ENCODE measurements at regions not wholly inside any gene's neighbourhood (a gene's known extent, or its start where the extent isn't known, plus 50 kb on each side); places are given as distances from the start of the nearest gene placed in this dataset.

- Histone ChIP-seq H3K4me3 (ENCODE audit: insufficient read length, low read depth) (no peak overlapping the region), H3K9ac (ENCODE audit: insufficient read length, low read depth) (no peak overlapping the region), H3K4me1 (ENCODE audit: insufficient read depth, insufficient read length) (no peaks in the 10 kb centered on the region), H3K27me3 (ENCODE audit: insufficient read depth, insufficient read length) (no peaks in the 10 kb centered on the region), H3K36me3 (ENCODE audit: insufficient read depth, insufficient read length, low read length) (no peaks in the 10 kb centered on the region), H3K9me3 (ENCODE audit: insufficient read depth, low read length) (no peaks in the 10 kb centered on the region)
- no peak for DNase-seq (ENCODE audit: low read depth, low spot score)
- no peak for TF ChIP-seq SUZ12 (IDR thresholded peaks at IDR 0.05; ENCODE audit: extremely low read depth, insufficient read depth, insufficient read length)
- no peak for TF ChIP-seq YY1 (IDR thresholded peaks at IDR 0.05; ENCODE audit: insufficient read depth, insufficient read length)
- TF ChIP-seq ZNF274 (IDR thresholded peaks at IDR 0.05; ENCODE audit: low read depth, low read length), result no peak
Measured at GRCh38 chr2:6067089-6067488, 374.9 kb downstream of the SOX11 start.

- Histone ChIP-seq H3K9me3 (ENCODE audit: insufficient read depth, low read length) (no peaks in the 10 kb centered on the region), H3K36me3 (ENCODE audit: insufficient read depth, insufficient read length, low read length) (no peaks in the 10 kb centered on the region), H3K4me1 (ENCODE audit: insufficient read depth, insufficient read length) (peaks cover 3% of the 10 kb centered on the region), H3K27me3 (ENCODE audit: insufficient read depth, insufficient read length) (no peaks in the 10 kb centered on the region), H3K9ac (ENCODE audit: insufficient read length, low read depth) (no peak overlapping the region), H3K4me3 (ENCODE audit: insufficient read length, low read depth) (no peak overlapping the region)
- no peak for DNase-seq (ENCODE audit: low read depth, low spot score)
- TF ChIP-seq SUZ12 (IDR thresholded peaks at IDR 0.05; ENCODE audit: extremely low read depth, insufficient read depth, insufficient read length) (no peak), ZNF274 (IDR thresholded peaks at IDR 0.05; ENCODE audit: low read depth, low read length) (no peak), YY1 (IDR thresholded peaks at IDR 0.05; ENCODE audit: insufficient read depth, insufficient read length) (no peak)
Measured at GRCh38 chr2:6067806-6068205, 375.6 kb downstream of the SOX11 start.

- H3K9me3 ChIP-seq (ENCODE audit: insufficient read depth, low read length), result no peaks in the 10 kb centered on the region
- H3K9ac ChIP-seq (ENCODE audit: insufficient read length, low read depth), result no peak overlapping the region
- no peak for DNase-seq (ENCODE audit: low read depth, low spot score)
Measured at GRCh38 chr2:6068429-6068828, 376.2 kb downstream of the SOX11 start.

GRCh38 chr2:6069381-6069780, 377.2 kb downstream of the SOX11 start:
- H3K27me3 ChIP-seq (ENCODE audit: insufficient read depth, insufficient read length), result no peaks in the 10 kb centered on the region
- no peak overlapping the region for H3K4me3 ChIP-seq (ENCODE audit: insufficient read length, low read depth)
- no peak for TF ChIP-seq YY1 (IDR thresholded peaks at IDR 0.05; ENCODE audit: insufficient read depth, insufficient read length)
- no peak for TF ChIP-seq ZNF274 (IDR thresholded peaks at IDR 0.05; ENCODE audit: low read depth, low read length)
- TF ChIP-seq SUZ12 (IDR thresholded peaks at IDR 0.05; ENCODE audit: extremely low read depth, insufficient read depth, insufficient read length), result no peak
- peaks cover 3% of the 10 kb centered on the region for H3K4me1 ChIP-seq (ENCODE audit: insufficient read depth, insufficient read length)
- H3K9ac ChIP-seq (ENCODE audit: insufficient read length, low read depth), result no peak overlapping the region
- H3K36me3 ChIP-seq (ENCODE audit: insufficient read depth, insufficient read length, low read length), result no peaks in the 10 kb centered on the region
- no peaks in the 10 kb centered on the region for H3K9me3 ChIP-seq (ENCODE audit: insufficient read depth, low read length)
- peak; percentile 58 for DNase-seq (ENCODE audit: low read depth, low spot score)

More at GRCh38 chr2:6068429-6068828, 376.2 kb downstream of the SOX11 start:
- Histone ChIP-seq H3K4me1 (ENCODE audit: insufficient read depth, insufficient read length) (peaks cover 3% of the 10 kb centered on the region), H3K36me3 (ENCODE audit: insufficient read depth, insufficient read length, low read length) (no peaks in the 10 kb centered on the region), H3K4me3 (ENCODE audit: insufficient read length, low read depth) (no peak overlapping the region), H3K27me3 (ENCODE audit: insufficient read depth, insufficient read length) (no peaks in the 10 kb centered on the region)
- TF ChIP-seq SUZ12 (IDR thresholded peaks at IDR 0.05; ENCODE audit: extremely low read depth, insufficient read depth, insufficient read length) (no peak), ZNF274 (IDR thresholded peaks at IDR 0.05; ENCODE audit: low read depth, low read length) (no peak), YY1 (IDR thresholded peaks at IDR 0.05; ENCODE audit: insufficient read depth, insufficient read length) (no peak)

GRCh38 chr2:6071519-6071918, 379.3 kb downstream of the SOX11 start:
- DNase-seq (ENCODE audit: low read depth, low spot score), result no peak
- Histone ChIP-seq H3K4me1 (ENCODE audit: insufficient read depth, insufficient read length) (peaks cover 3% of the 10 kb centered on the region), H3K4me3 (ENCODE audit: insufficient read length, low read depth) (no peak overlapping the region), H3K36me3 (ENCODE audit: insufficient read depth, insufficient read length, low read length) (no peaks in the 10 kb centered on the region), H3K27me3 (ENCODE audit: insufficient read depth, insufficient read length) (no peaks in the 10 kb centered on the region), H3K9ac (ENCODE audit: insufficient read length, low read depth) (no peak overlapping the region), H3K9me3 (ENCODE audit: insufficient read depth, low read length) (no peaks in the 10 kb centered on the region)
- TF ChIP-seq SUZ12 (IDR thresholded peaks at IDR 0.05; ENCODE audit: extremely low read depth, insufficient read depth, insufficient read length), result no peak
- no peak for TF ChIP-seq YY1 (IDR thresholded peaks at IDR 0.05; ENCODE audit: insufficient read depth, insufficient read length)
- TF ChIP-seq ZNF274 (IDR thresholded peaks at IDR 0.05; ENCODE audit: low read depth, low read length), result no peak

- no peak for TF ChIP-seq SUZ12 (IDR thresholded peaks at IDR 0.05; ENCODE audit: extremely low read depth, insufficient read depth, insufficient read length)
- no peak for TF ChIP-seq YY1 (IDR thresholded peaks at IDR 0.05; ENCODE audit: insufficient read depth, insufficient read length)
- no peak for TF ChIP-seq ZNF274 (IDR thresholded peaks at IDR 0.05; ENCODE audit: low read depth, low read length)
- DNase-seq (ENCODE audit: low read depth, low spot score), result no peak
- no peaks in the 10 kb centered on the region for H3K27me3 ChIP-seq (ENCODE audit: insufficient read depth, insufficient read length)
- H3K4me1 ChIP-seq (ENCODE audit: insufficient read depth, insufficient read length), result peaks cover 3% of the 10 kb centered on the region
- no peaks in the 10 kb centered on the region for H3K9me3 ChIP-seq (ENCODE audit: insufficient read depth, low read length)
- H3K9ac ChIP-seq (ENCODE audit: insufficient read length, low read depth), result no peak overlapping the region
- H3K4me3 ChIP-seq (ENCODE audit: insufficient read length, low read depth), result no peak overlapping the region
- no peaks in the 10 kb centered on the region for H3K36me3 ChIP-seq (ENCODE audit: insufficient read depth, insufficient read length, low read length)
Measured at GRCh38 chr2:6072276-6072675, 380.1 kb downstream of the SOX11 start.

- no peak overlapping the region for H3K4me3 ChIP-seq (ENCODE audit: insufficient read length, low read depth)
- DNase-seq (ENCODE audit: low read depth, low spot score), result no peak
- H3K9me3 ChIP-seq (ENCODE audit: insufficient read depth, low read length), result no peaks in the 10 kb centered on the region
- H3K9ac ChIP-seq (ENCODE audit: insufficient read length, low read depth), result no peak overlapping the region
- no peaks in the 10 kb centered on the region for H3K36me3 ChIP-seq (ENCODE audit: insufficient read depth, insufficient read length, low read length)
- TF ChIP-seq YY1 (IDR thresholded peaks at IDR 0.05; ENCODE audit: insufficient read depth, insufficient read length), result no peak
- peaks cover 3% of the 10 kb centered on the region for H3K4me1 ChIP-seq (ENCODE audit: insufficient read depth, insufficient read length)
- no peaks in the 10 kb centered on the region for H3K27me3 ChIP-seq (ENCODE audit: insufficient read depth, insufficient read length)
Measured at GRCh38 chr2:6072768-6073167, 380.6 kb downstream of the SOX11 start.

Data from NT2/D1 (cell line).